ENCODE measurements at regions not wholly inside any gene's neighbourhood (a gene's known extent, or its start where the extent isn't known, plus 50 kb on each side); places are given as distances from the start of the nearest gene placed in this dataset.

DNA sequence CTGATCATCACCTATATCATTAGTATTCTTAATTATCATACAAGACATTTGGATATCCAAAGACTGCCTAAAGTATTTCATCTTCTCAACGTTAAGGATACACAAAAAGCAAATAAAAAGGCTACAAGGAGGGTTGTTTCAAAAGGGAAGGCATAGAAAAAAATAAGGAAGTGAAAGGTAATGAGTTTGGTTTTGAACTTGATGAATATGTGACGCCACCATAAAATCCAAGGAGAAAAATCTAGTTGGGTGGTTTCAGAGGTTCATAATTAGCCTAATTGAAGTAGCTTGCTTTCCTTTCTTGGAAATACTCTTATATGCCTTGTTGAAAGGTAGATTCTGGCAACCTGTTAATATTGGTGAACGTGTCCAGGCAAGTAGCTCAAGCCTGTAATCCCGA, 96.1 kb upstream of the SGCD start:
- TF ChIP-seq SAFB2 (IDR thresholded peaks at IDR 0.05; ENCODE audit: borderline replicate concordance, low read depth, low read length, severe bottlenecking) (no peak), POLR2A (conservative IDR thresholded peaks at IDR 0.05) (no peak), ZBTB1 (CRISPR knock-in tag; IDR thresholded peaks at IDR 0.05; ENCODE audit: borderline replicate concordance, low read depth) (no peak), HNRNPUL1 (IDR thresholded peaks at IDR 0.05; ENCODE audit: low read length) (no peak), RBM34 (IDR thresholded peaks at IDR 0.05; ENCODE audit: borderline replicate concordance, insufficient read depth, low read length) (no peak), ATF3 (IDR thresholded peaks at IDR 0.05) (no peak), ATF3 (CRISPR knock-in tag; conservative IDR thresholded peaks at IDR 0.05) (no peak)
- TF ChIP-seq, protein P1, sequence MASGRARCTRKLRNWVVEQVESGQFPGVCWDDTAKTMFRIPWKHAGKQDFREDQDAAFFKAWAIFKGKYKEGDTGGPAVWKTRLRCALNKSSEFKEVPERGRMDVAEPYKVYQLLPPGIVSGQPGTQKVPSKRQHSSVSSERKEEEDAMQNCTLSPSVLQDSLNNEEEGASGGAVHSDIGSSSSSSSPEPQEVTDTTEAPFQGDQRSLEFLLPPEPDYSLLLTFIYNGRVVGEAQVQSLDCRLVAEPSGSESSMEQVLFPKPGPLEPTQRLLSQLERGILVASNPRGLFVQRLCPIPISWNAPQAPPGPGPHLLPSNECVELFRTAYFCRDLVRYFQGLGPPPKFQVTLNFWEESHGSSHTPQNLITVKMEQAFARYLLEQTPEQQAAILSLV (tag; IDR thresholded peaks at IDR 0.05), result no peak
- TF ChIP-seq, protein P2, sequence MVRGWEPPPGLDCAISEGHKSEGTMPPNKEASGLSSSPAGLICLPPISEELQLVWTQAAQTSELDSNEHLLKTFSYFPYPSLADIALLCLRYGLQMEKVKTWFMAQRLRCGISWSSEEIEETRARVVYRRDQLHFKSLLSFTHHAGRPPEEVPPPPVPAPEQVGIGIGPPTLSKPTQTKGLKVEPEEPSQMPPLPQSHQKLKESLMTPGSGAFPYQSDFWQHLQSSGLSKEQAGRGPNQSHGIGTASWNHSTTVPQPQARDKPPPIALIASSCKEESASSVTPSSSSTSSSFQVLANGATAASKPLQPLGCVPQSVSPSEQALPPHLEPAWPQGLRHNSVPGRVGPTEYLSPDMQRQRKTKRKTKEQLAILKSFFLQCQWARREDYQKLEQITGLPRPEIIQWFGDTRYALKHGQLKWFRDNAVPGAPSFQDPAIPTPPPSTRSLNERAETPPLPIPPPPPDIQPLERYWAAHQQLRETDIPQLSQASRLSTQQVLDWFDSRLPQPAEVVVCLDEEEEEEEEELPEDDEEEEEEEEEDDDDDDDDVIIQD (CRISPR knock-in tag; IDR thresholded peaks at IDR 0.05), result no peak
- TF ChIP-seq, protein P3, sequence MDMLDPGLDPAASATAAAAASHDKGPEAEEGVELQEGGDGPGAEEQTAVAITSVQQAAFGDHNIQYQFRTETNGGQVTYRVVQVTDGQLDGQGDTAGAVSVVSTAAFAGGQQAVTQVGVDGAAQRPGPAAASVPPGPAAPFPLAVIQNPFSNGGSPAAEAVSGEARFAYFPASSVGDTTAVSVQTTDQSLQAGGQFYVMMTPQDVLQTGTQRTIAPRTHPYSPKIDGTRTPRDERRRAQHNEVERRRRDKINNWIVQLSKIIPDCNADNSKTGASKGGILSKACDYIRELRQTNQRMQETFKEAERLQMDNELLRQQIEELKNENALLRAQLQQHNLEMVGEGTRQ (CRISPR knock-in tag; IDR thresholded peaks at IDR 0.05), result no peak
- TF ChIP-seq, protein P4, sequence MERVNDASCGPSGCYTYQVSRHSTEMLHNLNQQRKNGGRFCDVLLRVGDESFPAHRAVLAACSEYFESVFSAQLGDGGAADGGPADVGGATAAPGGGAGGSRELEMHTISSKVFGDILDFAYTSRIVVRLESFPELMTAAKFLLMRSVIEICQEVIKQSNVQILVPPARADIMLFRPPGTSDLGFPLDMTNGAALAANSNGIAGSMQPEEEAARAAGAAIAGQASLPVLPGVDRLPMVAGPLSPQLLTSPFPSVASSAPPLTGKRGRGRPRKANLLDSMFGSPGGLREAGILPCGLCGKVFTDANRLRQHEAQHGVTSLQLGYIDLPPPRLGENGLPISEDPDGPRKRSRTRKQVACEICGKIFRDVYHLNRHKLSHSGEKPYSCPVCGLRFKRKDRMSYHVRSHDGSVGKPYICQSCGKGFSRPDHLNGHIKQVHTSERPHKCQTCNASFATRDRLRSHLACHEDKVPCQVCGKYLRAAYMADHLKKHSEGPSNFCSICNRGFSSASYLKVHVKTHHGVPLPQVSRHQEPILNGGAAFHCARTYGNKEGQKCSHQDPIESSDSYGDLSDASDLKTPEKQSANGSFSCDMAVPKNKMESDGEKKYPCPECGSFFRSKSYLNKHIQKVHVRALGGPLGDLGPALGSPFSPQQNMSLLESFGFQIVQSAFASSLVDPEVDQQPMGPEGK (CRISPR knock-in tag; IDR thresholded peaks at IDR 0.05; ENCODE audit: borderline replicate concordance), result no peak
